Aorta (tissue), 5 donors: ENCODE measurements at regions not wholly inside any gene's neighbourhood (a gene's known extent, or its start where the extent isn't known, plus 50 kb on each side); places are given as distances from the start of the nearest gene placed in this dataset.
"Not testable (repeated sequence)": the region's sequence is repeated elsewhere in the genome, so short reads cannot be mapped to it uniquely, and the experiment has no call there.

Source experiments
- ATAC-seq: fragments of 200-7000 bp; cut with Tn5 transposase; one replicate; pipeline ENCODE4 v1.9.1; 2022; ENCODE audit warnings: moderate library complexity; ENCODE audit not compliant: low FRiP score
- DNase-seq, 2 donors: peaks; one replicate each; pipeline ENCODE4 v3.0.0-alpha.2; 2020
- H3K27ac ChIP-seq, 2 donors: one replicate each; pipeline ENCODE4 v1.5.1; 2013; ENCODE audit warnings: low read length in 2 of 2, mild to moderate bottlenecking in 2 of 2, moderate library complexity in 2 of 2, control low read depth in 1 of 2, inconsistent platforms in 1 of 2, low read depth in 1 of 2
- H3K27me3 ChIP-seq, 2 donors: one replicate each; pipeline ENCODE4 v1.6.1; 2013; ENCODE audit warnings: control low read depth in 1 of 2, low read length in 1 of 2, mild to moderate bottlenecking in 1 of 2, moderate library complexity in 1 of 2; ENCODE audit not compliant: insufficient read depth in 2 of 2, control insufficient read depth in 1 of 2
- H3K36me3 ChIP-seq, 2 donors: one replicate each; pipeline ENCODE4 v1.6.1; 2013; ENCODE audit warnings: control low read depth in 1 of 2, low read length in 1 of 2, mild to moderate bottlenecking in 1 of 2; ENCODE audit not compliant: insufficient read depth in 2 of 2, control insufficient read depth in 1 of 2
- H3K4me1 ChIP-seq, 2 donors: one replicate each; pipeline ENCODE4 v1.6.1; 2013; ENCODE audit warnings: low read length in 2 of 2, control low read depth in 1 of 2, mild to moderate bottlenecking in 1 of 2, moderate library complexity in 1 of 2; ENCODE audit not compliant: insufficient read depth in 2 of 2, control insufficient read depth in 1 of 2
- H3K4me3 ChIP-seq, 2 donors: one replicate each; pipeline ENCODE4 v1.5.1; 2013; ENCODE audit warnings: low read length in 2 of 2, control low read depth in 1 of 2, mild to moderate bottlenecking in 1 of 2
- H3K9me3 ChIP-seq: one replicate; pipeline ENCODE4 v1.6.1; 2013; ENCODE audit warnings: mild to moderate bottlenecking, low read length; ENCODE audit not compliant: control insufficient read depth
- WGBS, 2 donors: extraction: QIAGEN DNeasy Blood & Tissue Kit; methylation state at CpG; one replicate each; pipeline ENCODE4 v1.1.7; 2013; 5-methylcytosine and 5-hydroxymethylcytosine counted together
- intact Hi-C, 2 donors: fragments of 100-400 bp; cut with DNase I; formaldehyde crosslinking; loops; one replicate each; pipeline versions ENCODE4 v1.14.2 to v1.15.0; 2022
- donor health status: healthy with polysubstance abuse.
- donor health status: Bipolar disorder and iron deficiency.
- donor health status: DM: no; HTN: no; CAD: no.
- donor health status: DM: no; HTN: no; CAD: no.
- donor health status: DM: yes; HTN: yes; CAD: no.

DNA sequence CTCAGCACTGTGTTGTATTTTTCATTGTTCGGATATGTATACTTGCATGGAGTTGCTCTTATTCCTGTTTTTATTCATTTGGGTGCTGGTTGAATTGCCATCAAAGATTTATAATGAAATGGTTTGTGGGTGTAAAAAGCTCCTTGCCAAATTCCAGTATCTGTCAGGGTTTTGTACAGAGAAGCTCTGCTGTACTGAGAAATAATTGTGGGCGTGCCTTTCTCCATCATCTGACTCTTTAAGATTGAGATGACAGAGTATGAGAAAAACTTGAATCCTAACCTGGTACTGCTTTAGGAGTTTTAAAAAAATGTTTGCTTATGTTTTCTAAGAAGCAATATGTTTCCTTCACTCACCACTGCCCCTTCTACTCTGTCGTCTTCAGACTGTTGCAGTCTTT lies 58.7 kb upstream of the GARIN1A start:
- intact Hi-C loops, H3K27me3 ChIP-seq, DNase-seq, H3K27ac ChIP-seq, H3K9me3 ChIP-seq, H3K36me3 ChIP-seq, ATAC-seq, H3K4me1 ChIP-seq, H3K4me3 ChIP-seq: not testable (repeated sequence)
- 82 to 83% methylated on average over 3 of the region's 3 CpGs for WGBS, 2 donors

DNA sequence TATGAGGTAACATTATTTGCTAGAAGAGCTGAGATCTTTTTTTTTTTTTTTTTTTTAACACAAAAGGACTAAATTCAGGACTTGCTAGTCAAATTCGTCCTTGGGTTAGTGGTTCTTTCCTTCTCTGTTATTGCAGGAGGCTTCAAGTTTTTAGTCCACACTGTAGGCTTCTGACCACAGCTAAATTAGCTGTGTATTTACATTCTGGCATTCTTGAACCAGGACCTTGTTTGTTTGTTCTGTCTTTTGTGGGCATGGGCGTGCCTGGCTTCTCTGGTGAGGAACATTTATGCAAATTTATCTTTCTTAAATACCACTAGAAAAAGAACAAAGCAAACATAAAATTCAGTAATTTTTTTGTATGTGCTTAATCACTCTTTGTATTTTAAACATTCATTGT lies 57.3 kb upstream of the GARIN1A start:
- WGBS, 2 donors = 83 to 84% methylated on average over 2 of the region's 2 CpGs

DNA sequence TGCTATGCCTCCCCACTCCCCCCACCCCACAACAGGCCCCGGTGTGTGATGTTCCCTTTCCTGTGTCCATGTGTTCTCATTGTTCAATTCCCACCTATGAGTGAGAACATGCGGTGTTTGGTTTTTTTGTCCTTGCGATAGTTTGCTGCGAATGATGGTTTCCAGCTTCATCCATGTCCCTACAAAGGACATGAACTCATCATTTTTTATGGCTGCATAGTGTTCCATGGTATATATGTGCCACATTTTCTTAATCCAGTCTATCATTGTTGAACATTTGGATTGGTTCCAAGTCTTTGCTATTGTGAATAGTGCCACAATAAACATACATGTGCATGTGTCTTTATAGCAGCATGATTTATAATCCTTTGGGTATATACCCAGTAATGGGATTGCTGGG lies 55.3 kb upstream of the GARIN1A start:
- H3K27ac ChIP-seq, DNase-seq, intact Hi-C loops, H3K27me3 ChIP-seq, H3K4me1 ChIP-seq, ATAC-seq, H3K9me3 ChIP-seq, H3K4me3 ChIP-seq, H3K36me3 ChIP-seq: not testable (repeated sequence)
- WGBS, 2 donors = 97 to 98% methylated on average over 4 of the region's 4 CpGs

More for the DNA sequence above, 57.3 kb upstream of the GARIN1A start:
- H3K36me3 ChIP-seq, H3K9me3 ChIP-seq, H3K27ac ChIP-seq, H3K27me3 ChIP-seq, H3K4me3 ChIP-seq, ATAC-seq, intact Hi-C loops, H3K4me1 ChIP-seq, DNase-seq: not testable (repeated sequence)
